Mucosa of gallbladder (tissue), 1 donor: ENCODE measurements at regions not wholly inside any gene's neighbourhood (a gene's known extent, or its start where the extent isn't known, plus 50 kb on each side); places are given as distances from the start of the nearest gene placed in this dataset.

Experiments
- DNase-seq: peaks from one replicate; pipeline ENCODE4 v3.0.0-alpha.2; 2020; ENCODE audit warnings: low spot score
- donor health status: DM: no; HTN: no; CAD: no.

DNA sequence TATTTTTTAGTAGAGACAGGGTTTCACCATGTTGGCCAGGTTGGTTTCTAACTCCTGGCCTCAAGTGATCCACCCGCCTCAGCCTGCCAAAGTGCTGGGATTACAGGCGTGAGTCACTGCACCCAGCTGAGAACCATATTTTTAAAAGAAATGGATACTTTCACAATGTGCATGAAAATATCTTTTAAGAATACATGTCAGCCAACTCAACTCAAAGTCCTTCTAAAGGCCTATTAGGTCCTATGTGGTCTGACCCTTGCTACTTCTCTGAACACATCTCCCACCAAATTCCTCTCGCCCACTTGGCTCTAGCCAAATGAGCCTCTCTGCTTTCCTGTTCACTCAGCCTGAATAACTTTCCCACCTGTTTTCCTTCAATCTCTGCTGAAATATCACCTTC lies 119.6 kb downstream of the MTX2 start:
- DNase-seq = no peak

DNA sequence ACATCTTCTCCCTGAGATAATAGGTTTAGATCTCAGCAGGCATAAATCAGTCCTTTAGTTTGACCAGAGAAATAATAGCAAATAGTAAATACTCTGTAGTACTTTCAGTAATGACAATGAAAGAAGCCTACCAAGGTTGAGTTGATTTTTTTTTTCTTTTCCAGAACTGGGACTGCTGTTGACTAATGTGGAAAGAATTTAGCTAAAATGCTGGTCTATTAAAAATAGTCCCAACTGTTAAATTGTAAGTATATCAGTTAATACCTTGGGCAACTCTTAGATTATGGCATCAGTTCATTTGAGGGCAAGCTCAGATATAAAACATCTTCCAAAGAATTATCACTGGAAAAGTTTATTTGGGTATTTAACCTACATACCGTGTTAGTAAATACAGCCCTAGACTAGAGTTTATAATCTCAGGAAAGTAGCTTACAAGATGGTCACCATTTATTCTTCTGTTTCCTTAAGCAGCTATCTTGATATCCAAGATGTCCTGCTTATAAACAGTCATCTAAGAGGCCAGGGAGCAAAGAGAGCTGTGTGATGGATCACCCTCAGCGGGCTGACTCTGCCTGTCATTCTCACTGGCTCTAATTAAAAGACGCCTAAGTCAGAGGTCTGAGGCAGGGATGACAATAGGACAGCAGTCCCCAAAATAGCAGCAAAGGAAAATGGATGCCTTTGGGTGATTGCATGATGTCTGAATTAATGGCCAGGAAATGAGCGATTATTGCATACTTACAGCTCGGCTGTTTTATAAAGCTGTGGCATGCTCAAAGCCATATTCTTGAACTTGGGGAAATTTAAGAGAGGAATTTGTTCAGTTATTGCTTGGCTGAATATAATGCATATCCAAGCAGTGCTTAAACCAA lies 121.3 kb downstream of the MTX2 start:
- DNase-seq = no peak

DNA sequence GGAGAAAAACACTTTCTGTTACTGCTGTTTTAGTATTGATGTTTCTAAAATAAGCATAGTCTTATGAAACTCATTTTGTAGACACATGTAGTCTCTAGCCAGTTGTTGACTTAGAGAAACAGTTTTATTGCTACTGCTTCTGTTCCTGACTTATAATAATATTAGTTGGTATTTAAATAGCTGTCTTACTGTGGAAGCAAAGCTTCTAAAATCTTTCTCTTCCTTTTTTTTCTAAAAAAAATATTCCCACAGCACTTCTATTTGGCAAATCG lies 121.8 kb downstream of the MTX2 start:
- no peak for DNase-seq

DNA sequence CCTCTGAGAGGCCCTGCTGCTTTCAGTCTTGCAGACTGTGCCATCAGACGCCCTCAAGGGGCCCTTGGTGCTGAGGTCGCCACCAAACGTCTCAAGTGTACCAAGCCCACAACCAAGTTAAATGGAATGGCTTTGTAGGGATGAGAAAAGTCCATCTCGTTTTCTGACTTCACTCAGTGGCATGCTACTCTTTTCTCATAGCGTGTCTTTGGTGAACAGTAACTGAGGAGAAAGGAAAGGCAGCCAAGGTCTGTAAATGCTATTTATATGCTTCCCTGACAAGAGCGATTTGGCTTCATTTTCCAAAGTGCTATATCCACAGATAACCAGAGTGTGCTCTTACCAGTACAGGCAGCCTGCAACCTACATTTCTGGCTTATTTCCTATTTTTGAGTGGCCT lies 123.0 kb downstream of the MTX2 start:
- DNase-seq = no peak

DNA sequence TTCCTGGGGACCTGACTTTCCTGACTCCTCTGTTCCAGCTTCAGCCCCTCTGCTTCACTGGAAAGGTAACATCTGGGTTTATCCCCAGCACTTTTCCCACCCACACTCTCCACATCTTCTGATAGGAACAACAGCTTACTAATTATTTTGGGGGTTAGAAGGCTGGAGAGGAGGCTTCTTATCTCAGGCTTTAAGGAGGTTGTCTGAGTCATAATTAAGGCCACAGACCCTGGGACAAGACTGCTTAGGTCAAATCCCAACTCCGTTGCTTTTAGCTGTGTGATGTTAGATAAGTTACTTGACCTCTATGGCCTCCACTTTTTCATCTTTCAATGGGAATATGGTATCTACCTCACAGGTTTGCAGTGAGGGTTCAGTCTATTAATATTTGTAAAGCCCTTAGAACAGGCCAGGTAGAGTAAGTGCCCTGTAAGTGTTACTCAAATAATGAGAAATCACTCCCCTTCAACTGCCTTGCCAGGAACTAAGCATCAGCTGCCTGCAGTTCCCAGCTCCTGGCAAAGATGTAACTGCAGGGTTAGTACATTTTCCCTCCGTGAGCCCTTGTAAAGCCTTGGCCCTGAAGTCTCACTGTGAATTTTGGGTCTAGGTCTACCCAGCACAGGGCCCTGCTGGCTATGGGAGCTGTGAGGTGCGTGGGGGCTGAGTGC lies 123.6 kb downstream of the MTX2 start:
- no peak for DNase-seq

DNA sequence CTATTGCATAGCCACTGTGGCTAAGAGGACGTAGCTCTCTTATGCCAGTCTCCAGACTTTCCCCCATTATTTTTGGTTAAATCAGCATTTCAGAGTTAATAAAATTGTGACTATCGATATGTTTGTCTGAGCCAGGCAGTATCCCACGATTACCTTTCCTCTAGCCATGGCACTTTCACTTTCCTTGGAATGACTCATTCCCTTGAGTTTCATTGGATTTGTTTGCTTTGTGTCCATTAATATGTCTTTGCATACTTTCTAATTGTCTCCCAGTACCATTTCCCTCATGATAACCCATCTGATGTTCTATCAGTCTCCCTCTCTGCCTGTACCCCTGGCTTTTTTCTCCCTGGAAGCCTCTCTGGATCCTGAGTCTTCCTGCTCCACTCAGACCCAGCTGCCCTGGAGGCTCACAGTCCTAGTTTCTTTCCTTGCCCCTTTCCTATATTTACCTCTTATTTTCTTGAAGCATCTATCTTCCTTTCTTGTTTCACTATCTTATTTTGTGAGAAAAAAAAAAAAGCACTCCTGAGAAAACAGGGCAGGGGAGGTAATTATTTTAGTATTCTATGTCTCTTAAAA lies 126.1 kb downstream of the MTX2 start:
- DNase-seq = no peak

DNA sequence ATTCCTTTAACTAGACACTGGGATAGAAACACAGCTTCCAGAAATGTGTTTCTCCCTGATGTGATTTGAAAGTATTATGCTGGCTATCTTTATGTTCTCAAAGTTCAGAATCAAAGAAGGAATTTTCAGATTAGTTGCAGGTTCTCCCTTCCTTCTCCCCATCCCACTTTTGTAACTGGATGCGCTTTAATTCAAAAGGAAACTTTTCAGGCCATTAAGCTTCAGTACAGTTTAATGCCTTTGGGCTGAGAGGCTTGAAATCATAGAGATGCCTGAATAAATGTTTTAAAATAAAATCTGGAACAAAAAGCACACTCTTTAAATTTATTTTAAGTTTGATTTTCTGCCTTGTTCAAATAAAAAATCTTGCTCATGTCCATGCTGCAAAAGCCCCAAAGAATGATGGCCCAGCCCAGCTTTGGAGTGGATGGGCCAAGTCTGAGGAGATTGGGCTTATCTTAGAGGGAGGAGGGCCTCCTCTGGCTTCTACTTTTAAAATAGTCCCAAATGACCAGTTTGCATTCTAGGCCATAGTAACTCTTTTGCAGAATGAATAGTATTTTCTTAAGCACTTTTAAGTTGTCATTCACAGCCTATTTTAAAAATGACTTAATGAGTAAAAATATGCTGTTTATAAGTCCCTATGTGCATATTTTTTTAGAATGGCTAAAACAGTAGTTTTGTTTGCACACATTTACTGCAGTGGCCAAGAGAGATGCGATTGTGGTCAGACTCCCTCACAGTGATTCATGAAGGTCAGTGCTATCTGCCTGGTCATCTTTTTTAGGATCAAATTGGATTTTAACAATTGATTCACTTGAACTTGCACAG lies 129.2 kb downstream of the MTX2 start:
- DNase-seq = no peak

DNA sequence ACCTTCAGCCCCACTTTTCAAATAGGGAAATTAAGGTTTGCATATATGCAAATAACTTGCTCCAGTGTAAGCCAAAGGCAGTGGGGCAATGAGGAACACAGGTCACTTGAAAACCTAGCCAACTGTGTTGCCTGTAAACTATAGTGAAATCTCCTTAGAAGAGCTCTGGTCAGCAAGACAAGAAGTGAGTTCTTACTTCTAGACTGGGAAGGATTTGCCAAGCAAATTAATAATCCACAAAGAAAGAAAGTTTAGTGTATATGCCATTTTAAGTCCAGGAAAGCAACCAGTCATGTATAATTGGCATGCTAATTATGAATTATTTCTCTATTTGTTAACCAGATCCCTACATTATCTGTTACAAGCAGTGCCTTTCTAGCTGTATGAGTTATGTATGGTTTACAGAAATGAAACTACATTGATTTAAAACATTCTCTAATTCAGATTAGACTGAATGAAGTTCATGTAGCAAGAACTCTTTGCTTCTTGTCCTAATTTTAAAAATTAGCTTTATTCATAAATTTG lies 129.9 kb downstream of the MTX2 start:
- DNase-seq = no peak

DNA sequence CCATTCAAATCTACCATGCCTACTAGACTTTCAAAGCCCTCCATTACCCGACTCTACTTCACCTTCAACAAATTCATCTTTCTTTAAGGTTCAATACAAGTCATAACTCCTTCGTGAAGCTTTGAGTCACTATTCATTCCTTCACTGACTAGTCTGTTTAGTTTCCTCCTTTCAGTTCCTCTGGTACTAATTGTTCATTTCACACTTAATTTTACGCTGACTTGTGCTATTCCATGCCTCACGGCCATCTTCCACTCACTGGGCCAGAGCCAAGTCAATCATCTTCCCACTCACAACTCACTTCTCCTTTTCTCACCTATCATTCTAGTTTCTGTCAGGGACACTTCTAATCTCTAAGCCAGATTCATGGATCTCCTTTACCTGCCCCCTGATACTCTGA lies 136.2 kb downstream of the MTX2 start:
- DNase-seq = no peak

DNA sequence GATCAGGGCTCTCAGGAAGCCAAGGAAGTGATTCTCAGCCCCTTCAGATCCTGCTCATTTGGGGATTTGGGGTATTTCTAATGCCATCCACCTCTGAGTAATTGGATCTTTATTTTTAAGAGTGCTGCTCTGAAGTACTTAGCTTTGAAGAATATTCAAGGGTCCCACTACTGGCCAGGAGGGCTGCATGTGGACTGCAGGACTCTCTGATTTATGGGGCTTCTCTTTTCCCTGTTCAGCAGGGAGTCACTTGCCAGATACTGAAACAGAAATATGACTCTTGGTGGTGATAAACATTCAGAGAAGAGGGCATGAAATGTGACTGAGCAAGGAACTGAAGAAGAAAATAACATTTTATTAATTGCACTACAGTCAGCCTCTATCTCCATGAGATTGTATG lies 138.5 kb downstream of the MTX2 start:
- DNase-seq = no peak

DNA sequence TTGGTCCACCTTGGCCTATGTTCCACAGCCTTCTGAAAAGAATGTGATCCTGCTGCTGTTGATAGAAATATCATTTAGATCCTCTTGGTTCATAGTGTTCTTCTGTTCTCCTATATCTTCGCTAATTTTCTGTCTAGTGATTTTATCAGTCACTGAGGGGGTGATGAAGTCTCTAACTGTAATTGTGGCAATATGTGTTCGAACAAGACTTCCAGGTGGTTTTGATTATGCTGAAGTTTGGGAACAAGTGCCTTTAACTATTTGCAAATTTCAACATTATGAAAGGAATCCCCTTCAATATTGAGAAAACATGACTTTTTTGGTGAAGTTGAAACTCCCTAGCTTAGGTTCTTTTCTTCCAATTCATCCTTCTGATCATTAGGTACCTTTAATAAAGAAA lies 140.4 kb downstream of the MTX2 start:
- no peak for DNase-seq

DNA sequence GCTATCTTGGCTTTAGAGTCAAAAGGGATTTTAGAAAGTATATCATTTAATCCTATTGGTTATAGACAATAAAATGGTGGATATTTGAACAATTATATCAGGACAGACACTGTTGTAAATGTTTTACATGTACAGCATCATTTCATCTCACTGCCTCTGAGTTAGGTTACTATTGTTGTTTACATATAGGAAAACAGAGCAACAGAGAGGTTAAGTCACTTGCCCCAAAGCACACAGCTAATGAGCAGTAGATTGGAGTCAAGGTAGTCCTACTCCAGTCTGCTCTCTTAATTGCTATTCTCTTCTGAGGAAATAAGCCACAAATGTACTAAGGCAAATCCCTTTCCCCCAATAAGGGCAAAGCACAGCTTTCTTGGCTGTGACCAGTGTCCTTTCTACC lies 142.9 kb downstream of the MTX2 start:
- no peak for DNase-seq

DNA sequence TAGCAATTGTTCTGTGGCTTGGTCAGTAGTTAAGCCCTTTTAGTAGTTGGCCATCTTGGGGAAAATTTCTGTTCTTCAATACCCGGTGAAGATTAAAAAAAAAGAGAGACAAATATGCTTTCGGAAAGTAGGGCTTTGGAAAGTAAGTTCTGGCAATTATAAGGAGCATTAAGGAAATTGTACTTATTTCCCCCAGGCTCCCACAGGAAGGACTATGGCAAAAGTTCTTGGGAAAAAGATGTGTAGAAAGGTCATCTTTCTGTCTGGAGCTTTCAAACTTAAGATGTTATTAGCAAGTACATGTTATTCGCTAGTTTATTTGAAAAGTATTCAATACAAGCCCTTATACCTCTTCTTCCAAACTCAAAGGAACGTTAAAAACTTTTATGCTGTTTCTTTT lies 144.5 kb downstream of the MTX2 start:
- no peak for DNase-seq

DNA sequence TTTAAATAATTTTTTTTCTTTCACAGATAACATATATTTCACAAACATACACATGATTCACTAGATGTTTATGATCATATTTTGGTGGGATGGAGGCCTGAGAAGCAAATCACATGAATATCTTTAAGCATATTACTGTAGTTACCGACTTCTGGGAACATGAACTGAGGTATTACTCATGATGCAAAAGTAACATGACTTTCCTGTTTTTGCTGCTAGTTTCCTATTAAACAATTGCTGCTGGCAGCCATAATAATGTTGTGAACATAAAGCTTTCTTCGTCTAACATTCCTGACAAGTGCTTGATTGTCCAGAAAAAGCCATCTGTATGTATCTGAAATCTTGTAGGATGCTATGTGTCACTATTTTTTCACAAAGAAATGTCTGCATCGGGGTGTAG lies 145.4 kb downstream of the MTX2 start:
- DNase-seq = no peak

DNA sequence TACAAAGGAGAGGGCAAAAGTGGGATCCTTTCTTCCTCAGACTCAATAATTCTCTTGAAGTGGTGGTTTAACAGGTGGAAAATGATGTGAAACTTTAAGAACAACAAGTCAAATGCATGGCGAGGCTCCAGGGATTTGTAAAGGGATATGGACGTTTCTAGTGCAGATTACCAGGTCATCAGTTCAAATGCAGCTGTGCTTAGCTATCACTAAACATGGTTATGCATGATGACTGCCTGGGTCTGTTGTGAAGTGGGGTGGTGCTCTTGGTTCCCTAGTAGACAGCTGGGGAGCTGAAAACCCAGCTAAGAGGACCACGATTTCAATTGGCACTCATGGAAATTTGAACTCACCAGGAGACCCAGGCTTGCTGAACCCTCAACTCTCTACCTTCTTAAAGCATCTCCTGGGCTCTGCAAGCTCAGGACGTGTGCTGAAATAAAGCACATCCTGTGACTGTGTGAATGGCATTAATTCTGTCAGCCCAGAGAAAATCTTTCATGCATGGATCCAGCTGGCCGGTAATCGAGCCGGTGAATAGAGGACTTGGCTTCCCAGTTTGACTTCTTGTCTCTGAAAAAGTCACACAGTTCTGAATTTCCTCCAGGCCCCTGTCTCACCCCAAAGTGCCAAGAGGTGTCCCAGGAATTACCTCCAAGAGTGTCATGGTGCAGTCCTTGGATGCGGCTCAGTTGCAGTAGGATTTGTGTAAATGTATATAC lies 146.1 kb downstream of the MTX2 start:
- no peak for DNase-seq

DNA sequence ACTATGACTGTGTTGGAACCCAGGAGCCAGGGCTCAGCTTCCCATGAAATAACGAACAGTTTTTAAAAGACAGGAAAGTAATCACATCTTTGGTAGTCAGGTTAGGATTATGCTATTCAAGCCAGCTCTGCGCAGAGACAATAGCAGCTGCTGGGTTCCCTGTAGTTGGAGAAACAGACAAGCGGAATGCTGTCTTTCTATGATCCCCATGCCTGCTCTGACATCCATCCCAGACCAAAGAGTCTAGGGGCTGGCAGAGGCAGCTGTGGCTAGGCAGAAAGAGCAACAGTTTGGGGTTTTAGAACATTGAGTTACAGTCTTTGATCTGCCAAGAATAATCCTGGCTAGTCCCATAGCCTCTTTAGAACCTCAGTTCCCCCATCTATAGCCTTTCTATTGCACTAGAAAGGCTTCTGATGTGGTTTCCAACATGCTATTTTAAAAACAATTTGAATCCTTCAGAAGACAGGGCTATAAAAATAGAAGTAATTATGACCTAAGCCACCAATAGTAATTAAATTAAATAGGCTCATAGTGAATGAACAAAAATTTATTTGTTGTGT lies 146.8 kb downstream of the MTX2 start:
- DNase-seq = no peak

DNA sequence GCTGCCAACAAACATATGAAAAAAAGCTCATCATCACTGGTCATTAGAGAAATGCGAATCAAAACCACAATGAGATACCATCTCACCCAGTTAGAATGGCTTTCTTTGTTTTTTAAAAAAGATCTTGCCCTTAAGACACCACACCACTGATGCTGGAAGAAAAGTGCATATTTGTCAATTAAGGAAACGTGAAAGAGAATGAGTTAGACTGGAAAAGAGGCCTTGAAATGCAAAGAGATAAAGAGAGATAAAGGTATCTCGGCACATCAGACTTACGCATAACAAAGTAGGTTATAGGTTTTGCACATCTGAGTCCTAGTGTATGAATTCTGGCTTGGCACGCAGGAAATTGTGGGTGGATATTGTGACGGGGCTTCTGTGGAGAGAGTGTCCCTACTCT lies 149.5 kb downstream of the MTX2 start:
- no peak for DNase-seq

DNA sequence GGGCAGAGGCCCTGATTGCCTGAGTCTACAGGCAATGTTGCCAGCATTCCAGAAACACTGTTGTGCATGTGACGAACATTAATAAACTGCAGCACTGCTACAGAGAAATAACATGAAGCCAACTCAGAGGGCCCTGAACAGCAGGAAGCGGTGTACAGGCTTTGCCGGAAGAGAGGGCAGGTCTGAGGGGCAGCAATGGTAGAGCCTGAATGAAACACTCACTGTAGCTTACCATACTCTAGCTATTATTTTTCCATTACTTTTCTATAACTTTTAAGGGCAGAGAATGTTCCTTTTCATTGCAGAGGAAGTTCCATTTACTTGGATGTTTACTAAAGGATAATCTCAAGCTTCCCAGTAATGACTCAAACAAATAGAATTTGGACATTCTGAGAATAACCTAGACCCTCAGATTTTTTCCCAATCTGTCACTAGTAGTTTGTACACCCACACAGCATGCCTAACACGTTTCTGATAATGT lies 150.4 kb downstream of the MTX2 start:
- no peak for DNase-seq

DNA sequence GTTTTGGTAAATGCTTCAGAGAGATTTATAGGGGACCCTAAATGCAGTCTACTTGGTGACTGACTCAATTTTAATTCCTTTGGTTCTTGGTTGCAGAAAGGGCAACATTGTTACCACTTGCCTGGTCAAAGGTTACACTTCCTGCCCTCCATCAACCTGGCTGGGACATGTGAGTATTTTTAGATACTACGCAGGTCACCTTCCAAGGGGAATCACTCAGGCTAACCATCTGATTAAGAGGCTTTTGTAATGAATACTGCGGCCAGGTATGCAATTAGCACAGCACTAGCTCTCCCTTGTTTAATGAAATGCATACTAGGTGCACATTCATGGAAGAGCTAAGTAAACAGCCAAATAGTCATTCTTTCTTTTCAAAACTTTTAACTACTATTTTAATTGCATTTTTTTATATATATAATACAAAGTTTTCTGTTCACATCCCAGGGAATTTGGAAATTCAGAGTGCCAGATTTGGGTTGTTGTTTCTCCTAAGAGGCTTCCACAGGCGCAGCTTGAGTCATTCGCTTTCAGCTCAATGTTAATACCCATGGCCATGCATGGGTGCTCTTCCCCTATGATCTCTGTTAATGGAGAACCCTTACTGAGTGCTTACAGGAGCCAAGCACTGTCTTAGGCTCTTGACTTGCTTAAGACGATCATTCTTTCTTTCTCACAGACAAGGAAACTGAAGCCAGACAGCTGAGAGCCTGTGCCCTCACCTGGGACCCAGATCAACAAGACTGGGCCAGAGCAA lies 152.2 kb downstream of the MTX2 start:
- no peak for DNase-seq

DNA sequence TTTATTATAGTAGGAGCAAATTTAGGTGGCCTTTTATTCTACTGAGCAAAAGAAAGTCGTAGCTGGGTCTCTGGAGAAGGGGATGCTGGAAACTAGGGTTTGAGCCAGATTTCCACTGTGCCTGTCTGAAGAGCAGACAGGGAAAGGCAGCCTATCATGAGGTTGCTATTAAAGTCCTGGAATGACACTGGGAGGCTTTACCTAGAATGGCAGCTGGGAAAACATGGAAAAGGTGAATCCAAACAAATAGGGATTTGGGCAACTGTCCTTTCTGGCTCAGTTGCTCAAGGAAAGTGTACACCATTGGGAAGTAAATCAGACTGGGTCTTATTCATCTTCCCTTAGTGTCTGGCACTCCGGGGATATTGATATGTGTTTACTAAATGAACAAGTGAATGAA lies 154.6 kb downstream of the MTX2 start:
- no peak for DNase-seq
